ENCODE measurements at regions not wholly inside any gene's neighbourhood (a gene's known extent, or its start where the extent isn't known, plus 50 kb on each side); places are given as distances from the start of the nearest gene placed in this dataset.

GRCh38 chr3:177354466-177354865 is 157.2 kb upstream of the TBL1XR1 start:
- Histone ChIP-seq H3K9me3 (ENCODE audit: control extremely low read depth in 1 of 3, control insufficient read depth in 2 of 3, insufficient read depth in 1 of 3, low read length in 2 of 3) (no peaks in the 10 kb centered on the region), H3K9ac (ENCODE audit: low read length) (no peak overlapping the region), H3K4me1 (ENCODE audit: control insufficient read depth in 2 of 2, insufficient read depth in 2 of 2, low read length in 2 of 2) (peaks cover 61 to 63% of the 10 kb centered on the region in 2 donors), H3K27ac (ENCODE audit: low read length in 2 of 2) (no peak overlapping the region), H3K36me3 (replicated peaks in 1 of 2; ENCODE audit: control extremely low read depth in 1 of 2, control insufficient read depth in 1 of 2, extremely low read depth in 1 of 2, insufficient read depth in 2 of 2, low read length in 1 of 2) (no peaks in the 10 kb centered on the region), H3K4me3 (ENCODE audit: control extremely low read depth in 1 of 5, extremely low read depth in 1 of 5, insufficient read depth in 1 of 5, low read depth in 2 of 5, low read length in 4 of 5) (no peak overlapping the region), H3K27me3 (replicated peaks in 1 of 4; ENCODE audit: control extremely low read depth in 1 of 4, control insufficient read depth in 3 of 4, insufficient read depth in 4 of 4, low read length in 3 of 4) (no peaks in the 10 kb centered on the region), H4K20me1 (ENCODE audit: control insufficient read depth, insufficient read depth, low read length, poor library complexity, severe bottlenecking) (no peaks in the 10 kb centered on the region), H3K4me2 (replicated peaks; ENCODE audit: low read depth, low read length, poor library complexity, severe bottlenecking) (no peak overlapping the region), H3K79me2 (ENCODE audit: control insufficient read depth, insufficient read depth, low read length) (no peaks in the 10 kb centered on the region), H2AFZ (ENCODE audit: insufficient read depth, low read depth, low read length, poor library complexity, severe bottlenecking) (no peak overlapping the region)
- TF ChIP-seq EZH2 (IDR thresholded peaks at IDR 0.05; ENCODE audit: borderline replicate concordance, insufficient read depth, low read depth, low read length, poor library complexity, severe bottlenecking) (no peak), CTCF (IDR thresholded peaks at IDR 0.05) (no peak)
- CTCF ChIA-PET = interaction anchor here (0.9 kb wide), 1 partner anchor 11 kb away, joined by 3 read pairs; no protein-coding TSS in a partner anchor
- WGBS (ENCODE audit: insufficient coverage) = no CpG with 5 or more reads among the region's 4 CpGs
- Mint-ChIP-seq H3K27ac (no peak overlapping the region), H3K4me3 (no peak overlapping the region), H3K9me3 (ENCODE audit: insufficient read depth) (no peaks in the 10 kb centered on the region), H3K4me1 (peaks cover 75% of the 10 kb centered on the region), H3K27me3 (no peaks in the 10 kb centered on the region)
- POLR2A ChIA-PET = no interaction called here
- no peak for DNase-seq
- ATAC-seq (ENCODE audit: low read depth) = no peak
- intact Hi-C loops (cut with micrococcal nuclease) = loop anchor here (10.0 kb wide), 1 partner anchor 50 kb away; no protein-coding TSS in a partner anchor

- H3K27ac Mint-ChIP-seq = no peak overlapping the region
- ATAC-seq (ENCODE audit: low read depth) = no peak
- Histone ChIP-seq H3K27ac (ENCODE audit: low read length in 2 of 2) (no peak overlapping the region), H3K4me1 (ENCODE audit: control insufficient read depth in 2 of 2, insufficient read depth in 2 of 2, low read length in 2 of 2) (peaks cover 56 to 62% of the 10 kb centered on the region in 2 donors), H4K20me1 (ENCODE audit: control insufficient read depth, insufficient read depth, low read length, poor library complexity, severe bottlenecking) (no peaks in the 10 kb centered on the region), H3K4me3 (ENCODE audit: control extremely low read depth in 1 of 5, extremely low read depth in 1 of 5, insufficient read depth in 1 of 5, low read depth in 2 of 5, low read length in 4 of 5) (no peak overlapping the region), H3K36me3 (replicated peaks in 1 of 2; ENCODE audit: control extremely low read depth in 1 of 2, control insufficient read depth in 1 of 2, extremely low read depth in 1 of 2, insufficient read depth in 2 of 2, low read length in 1 of 2) (no peaks in the 10 kb centered on the region), H2AFZ (ENCODE audit: insufficient read depth, low read depth, low read length, poor library complexity, severe bottlenecking) (no peak overlapping the region), H3K9me3 (ENCODE audit: control extremely low read depth in 1 of 3, control insufficient read depth in 2 of 3, insufficient read depth in 1 of 3, low read length in 2 of 3) (no peaks in the 10 kb centered on the region), H3K9ac (ENCODE audit: low read length) (no peak overlapping the region), H3K79me2 (ENCODE audit: control insufficient read depth, insufficient read depth, low read length) (no peaks in the 10 kb centered on the region), H3K27me3 (replicated peaks in 1 of 4; ENCODE audit: control extremely low read depth in 1 of 4, control insufficient read depth in 3 of 4, insufficient read depth in 4 of 4, low read length in 3 of 4) (no peaks in the 10 kb centered on the region), H3K4me2 (replicated peaks; ENCODE audit: low read depth, low read length, poor library complexity, severe bottlenecking) (no peak overlapping the region)
- peaks cover 77% of the 10 kb centered on the region for H3K4me1 Mint-ChIP-seq
- no peak overlapping the region for H3K4me3 Mint-ChIP-seq
- ChIA-PET POLR2A (interaction anchor here (0.6 kb wide), 1 partner anchor 226 kb away, joined by 5 read pairs; no protein-coding TSS in a partner anchor), CTCF (no interaction called here)
- intact Hi-C loops (cut with micrococcal nuclease) = loop anchor here (10.0 kb wide), 1 partner anchor 51 kb away; no protein-coding TSS in a partner anchor
- no peak for DNase-seq
- no peak for TF ChIP-seq EZH2 (IDR thresholded peaks at IDR 0.05; ENCODE audit: borderline replicate concordance, insufficient read depth, low read depth, low read length, poor library complexity, severe bottlenecking)
- TF ChIP-seq CTCF (IDR thresholded peaks at IDR 0.05) = no peak
- no peaks in the 10 kb centered on the region for H3K27me3 Mint-ChIP-seq
- 92% methylated on average over 1 of the region's 3 CpGs for WGBS (ENCODE audit: insufficient coverage)
- H3K9me3 Mint-ChIP-seq (ENCODE audit: insufficient read depth) = no peaks in the 10 kb centered on the region
Measured at GRCh38 chr3:177356113-177356512, 158.8 kb upstream of the TBL1XR1 start.
